ENCODE measurements at regions not wholly inside any gene's neighbourhood (a gene's known extent, or its start where the extent isn't known, plus 50 kb on each side); places are given as distances from the start of the nearest gene placed in this dataset.

DNA sequence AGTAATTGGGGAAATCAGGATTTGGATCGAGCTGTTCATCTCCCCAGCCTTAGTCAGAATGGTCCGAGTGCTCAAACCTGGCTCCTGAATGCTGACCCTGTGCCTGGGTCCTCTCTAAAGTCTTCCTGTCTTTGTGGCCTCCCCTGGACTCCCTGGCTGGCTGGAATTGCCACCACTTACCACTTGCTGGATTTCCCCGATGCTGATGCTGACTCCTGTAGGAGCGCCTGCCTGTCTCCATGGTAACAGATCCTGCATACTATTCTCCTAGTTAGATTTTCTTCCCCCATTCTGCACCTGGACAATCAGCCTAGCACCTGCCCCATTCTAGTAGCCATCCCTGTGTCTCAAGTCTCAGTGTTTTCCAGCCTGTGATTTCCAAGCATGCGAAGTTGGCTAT, 382.2 kb upstream of the ESRRG start:
- TF ChIP-seq, protein P1, sequence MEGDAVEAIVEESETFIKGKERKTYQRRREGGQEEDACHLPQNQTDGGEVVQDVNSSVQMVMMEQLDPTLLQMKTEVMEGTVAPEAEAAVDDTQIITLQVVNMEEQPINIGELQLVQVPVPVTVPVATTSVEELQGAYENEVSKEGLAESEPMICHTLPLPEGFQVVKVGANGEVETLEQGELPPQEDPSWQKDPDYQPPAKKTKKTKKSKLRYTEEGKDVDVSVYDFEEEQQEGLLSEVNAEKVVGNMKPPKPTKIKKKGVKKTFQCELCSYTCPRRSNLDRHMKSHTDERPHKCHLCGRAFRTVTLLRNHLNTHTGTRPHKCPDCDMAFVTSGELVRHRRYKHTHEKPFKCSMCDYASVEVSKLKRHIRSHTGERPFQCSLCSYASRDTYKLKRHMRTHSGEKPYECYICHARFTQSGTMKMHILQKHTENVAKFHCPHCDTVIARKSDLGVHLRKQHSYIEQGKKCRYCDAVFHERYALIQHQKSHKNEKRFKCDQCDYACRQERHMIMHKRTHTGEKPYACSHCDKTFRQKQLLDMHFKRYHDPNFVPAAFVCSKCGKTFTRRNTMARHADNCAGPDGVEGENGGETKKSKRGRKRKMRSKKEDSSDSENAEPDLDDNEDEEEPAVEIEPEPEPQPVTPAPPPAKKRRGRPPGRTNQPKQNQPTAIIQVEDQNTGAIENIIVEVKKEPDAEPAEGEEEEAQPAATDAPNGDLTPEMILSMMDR (conservative IDR thresholded peaks at IDR 0.05; ENCODE audit: low read depth, low read length) = no peak
- TF ChIP-seq POLR2A (IDR thresholded peaks at IDR 0.05; ENCODE audit: low read depth, low read length) = no peak
- TF ChIP-seq MAFK (IDR thresholded peaks at IDR 0.05; ENCODE audit: low read depth, low read length) = no peak
- TF ChIP-seq NFE2L2 (IDR thresholded peaks at IDR 0.05; ENCODE audit: low read depth, low read length) = no peak

Data from IMR-90 (cell line).